Astrocyte (in vitro differentiated cells and primary cell): ENCODE measurements at regions not wholly inside any gene's neighbourhood (a gene's known extent, or its start where the extent isn't known, plus 50 kb on each side); places are given as distances from the start of the nearest gene placed in this dataset.

Source experiments
- DNase-seq: peaks from one replicate; pipeline ENCODE4 v3.0.0-alpha.2; 2010; ENCODE audit warnings: low read depth
- FAIRE-seq: peaks from 2 replicates; lab custom pipeline; 2011; peaks lifted over from hg19 to GRCh38; lab: Jason Lieb, UNC
- H2AFZ ChIP-seq: 2 replicates; pipeline ENCODE4 v1.6.0; 2012; ENCODE audit warnings: low read depth, low read length, inconsistent platforms
- H3K27ac ChIP-seq: 2 replicates; pipeline ENCODE4 v1.5.1; 2011; ENCODE audit warnings: low read depth, low read length, inconsistent platforms
- H3K27me3 ChIP-seq: 2 replicates; pipeline ENCODE4 v1.6.0; 2011; ENCODE audit warnings: low read length, inconsistent platforms; ENCODE audit not compliant: insufficient read depth
- H3K36me3 ChIP-seq: 2 replicates; pipeline ENCODE4 v1.5.1; 2011; ENCODE audit warnings: low read length, inconsistent platforms; ENCODE audit not compliant: insufficient read depth
- H3K4me1 ChIP-seq: 2 replicates; pipeline ENCODE4 v1.5.1; 2011; ENCODE audit warnings: low read length, inconsistent platforms; ENCODE audit not compliant: insufficient read depth
- H3K4me2 ChIP-seq: 2 replicates; pipeline ENCODE4 v1.6.0; 2012; ENCODE audit warnings: low read length, inconsistent platforms
- H3K4me3 ChIP-seq: 2 replicates; pipeline ENCODE4 v1.5.1; 2011; ENCODE audit warnings: low read depth, mild to moderate bottlenecking, low read length, inconsistent platforms; ENCODE audit not compliant: insufficient read depth
- H3K79me2 ChIP-seq: 2 replicates; pipeline ENCODE4 v1.6.0; 2012; ENCODE audit warnings: mild to moderate bottlenecking, low read length, inconsistent platforms; ENCODE audit not compliant: insufficient read depth
- H3K9ac ChIP-seq: 2 replicates; pipeline ENCODE4 v1.6.0; 2012; ENCODE audit warnings: mild to moderate bottlenecking, low read length, inconsistent platforms
- H3K9me3 ChIP-seq: 2 replicates; pipeline ENCODE4 v1.5.1; 2012; ENCODE audit warnings: low read depth, mild to moderate bottlenecking, low read length, inconsistent platforms; ENCODE audit not compliant: insufficient read depth
- H4K20me1 ChIP-seq: 2 replicates; pipeline ENCODE4 v1.6.0; 2012; ENCODE audit warnings: low read length, inconsistent platforms; ENCODE audit not compliant: insufficient read depth
- H3K27ac Mint-ChIP-seq: one replicate; pipeline ENCODE4 v1.8.0; 2021; ENCODE audit warnings: mild to moderate bottlenecking, mixed read lengths; ENCODE audit not compliant: unreplicated experiment
- H3K27me3 Mint-ChIP-seq: one replicate; pipeline ENCODE4 v1.8.0; 2021; ENCODE audit warnings: low read depth, mixed read lengths; ENCODE audit not compliant: unreplicated experiment
- H3K36me3 Mint-ChIP-seq: one replicate; pipeline ENCODE4 v1.8.0; 2021; ENCODE audit warnings: low read depth, mixed read lengths; ENCODE audit not compliant: unreplicated experiment
- H3K4me1 Mint-ChIP-seq: one replicate; pipeline ENCODE4 v1.8.0; 2021; ENCODE audit warnings: low read depth, mixed read lengths; ENCODE audit not compliant: unreplicated experiment
- H3K4me3 Mint-ChIP-seq: one replicate; pipeline ENCODE4 v1.8.0; 2021; ENCODE audit warnings: mild to moderate bottlenecking, moderate library complexity, mixed read lengths; ENCODE audit not compliant: unreplicated experiment
- H3K9me3 Mint-ChIP-seq: one replicate; pipeline ENCODE4 v1.8.0; 2021; ENCODE audit warnings: mild to moderate bottlenecking, mixed read lengths; ENCODE audit not compliant: unreplicated experiment
- EZH2 ChIP-seq: IDR thresholded peaks from 2 replicates; pipeline ENCODE4 v1.6.1; 2012; ENCODE audit warnings: mild to moderate bottlenecking, low read length, inconsistent platforms; ENCODE audit not compliant: insufficient read depth
- TF ChIP-seq, protein P1 (sequence below): IDR thresholded peaks from 2 replicates; pipeline ENCODE4 v1.5.1; 2011; ENCODE audit warnings: low read depth, mild to moderate bottlenecking, inconsistent platforms, low read length, moderate library complexity; ENCODE audit not compliant: insufficient read depth

DNA sequence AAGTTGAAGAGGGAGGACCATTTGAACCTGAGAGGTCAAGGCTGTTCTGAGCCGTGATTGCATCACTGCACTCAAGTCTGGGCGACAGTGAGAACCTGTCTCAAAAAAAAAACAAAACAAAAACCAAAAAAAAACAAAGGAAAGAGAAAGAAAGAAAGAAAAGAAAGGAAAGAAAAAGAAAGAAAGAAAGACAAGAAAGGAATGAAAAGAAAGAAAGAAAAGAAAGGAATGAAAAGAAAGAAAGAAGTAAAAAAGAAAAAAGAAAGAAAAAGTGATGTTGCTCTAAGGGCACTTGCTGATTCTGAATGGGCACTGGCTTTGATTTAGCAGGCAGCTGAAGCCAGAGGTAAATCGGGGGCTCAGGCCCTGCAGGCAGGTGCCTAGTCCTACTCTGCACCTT lies 161.0 kb downstream of the MCHR2 start:
- H3K4me2 ChIP-seq = no peak overlapping the region
- no peak overlapping the region for H3K27ac ChIP-seq
- Mint-ChIP-seq H3K27me3 (no peaks in the 10 kb centered on the region), H3K36me3 (no peaks in the 10 kb centered on the region), H3K4me3 (no peak overlapping the region), H3K4me1 (no peaks in the 10 kb centered on the region), H3K27ac (no peak overlapping the region), H3K9me3 (no peaks in the 10 kb centered on the region)
- no peaks in the 10 kb centered on the region for H3K79me2 ChIP-seq
- no peaks in the 10 kb centered on the region for H3K36me3 ChIP-seq
- H2AFZ ChIP-seq = no peak overlapping the region
- no peaks in the 10 kb centered on the region for H4K20me1 ChIP-seq
- FAIRE-seq (no peak), DNase-seq (no peak)
- H3K9ac ChIP-seq = no peak overlapping the region
- no peaks in the 10 kb centered on the region for H3K9me3 ChIP-seq
- no peaks in the 10 kb centered on the region for H3K27me3 ChIP-seq
- H3K4me3 ChIP-seq = no peak overlapping the region
- TF ChIP-seq, protein P1, sequence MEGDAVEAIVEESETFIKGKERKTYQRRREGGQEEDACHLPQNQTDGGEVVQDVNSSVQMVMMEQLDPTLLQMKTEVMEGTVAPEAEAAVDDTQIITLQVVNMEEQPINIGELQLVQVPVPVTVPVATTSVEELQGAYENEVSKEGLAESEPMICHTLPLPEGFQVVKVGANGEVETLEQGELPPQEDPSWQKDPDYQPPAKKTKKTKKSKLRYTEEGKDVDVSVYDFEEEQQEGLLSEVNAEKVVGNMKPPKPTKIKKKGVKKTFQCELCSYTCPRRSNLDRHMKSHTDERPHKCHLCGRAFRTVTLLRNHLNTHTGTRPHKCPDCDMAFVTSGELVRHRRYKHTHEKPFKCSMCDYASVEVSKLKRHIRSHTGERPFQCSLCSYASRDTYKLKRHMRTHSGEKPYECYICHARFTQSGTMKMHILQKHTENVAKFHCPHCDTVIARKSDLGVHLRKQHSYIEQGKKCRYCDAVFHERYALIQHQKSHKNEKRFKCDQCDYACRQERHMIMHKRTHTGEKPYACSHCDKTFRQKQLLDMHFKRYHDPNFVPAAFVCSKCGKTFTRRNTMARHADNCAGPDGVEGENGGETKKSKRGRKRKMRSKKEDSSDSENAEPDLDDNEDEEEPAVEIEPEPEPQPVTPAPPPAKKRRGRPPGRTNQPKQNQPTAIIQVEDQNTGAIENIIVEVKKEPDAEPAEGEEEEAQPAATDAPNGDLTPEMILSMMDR = no peak
- TF ChIP-seq EZH2 = no peak
- H3K4me1 ChIP-seq = no peaks in the 10 kb centered on the region

DNA sequence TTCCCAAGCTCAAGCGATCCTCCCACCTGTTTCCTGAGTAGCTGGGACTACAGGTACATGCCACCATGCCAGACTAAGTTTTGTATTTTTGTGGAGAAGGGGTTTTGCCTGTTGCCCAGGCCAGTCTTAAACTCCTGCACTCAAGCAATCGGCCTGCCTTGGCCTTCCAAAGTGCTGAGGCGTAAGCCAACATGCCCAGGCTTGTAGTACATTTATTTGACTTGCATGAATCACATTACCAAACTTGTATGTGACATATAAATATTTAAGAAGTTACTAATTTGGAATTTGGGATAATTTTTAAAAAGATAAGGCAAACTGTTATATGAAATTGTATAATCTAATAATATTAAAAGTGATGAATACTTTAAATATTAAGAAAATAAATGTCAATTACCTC lies 157.6 kb downstream of the MCHR2 start:
- Mint-ChIP-seq H3K27ac (no peak overlapping the region), H3K36me3 (no peaks in the 10 kb centered on the region), H3K4me1 (no peaks in the 10 kb centered on the region), H3K27me3 (peaks cover 2% of the 10 kb centered on the region), H3K9me3 (no peaks in the 10 kb centered on the region), H3K4me3 (no peak overlapping the region)
- H3K4me3 ChIP-seq = no peak overlapping the region
- H3K27ac ChIP-seq = no peak overlapping the region
- no peak overlapping the region for H3K4me2 ChIP-seq
- H3K79me2 ChIP-seq = no peaks in the 10 kb centered on the region
- no peaks in the 10 kb centered on the region for H3K36me3 ChIP-seq
- no peak for TF ChIP-seq EZH2
- TF ChIP-seq, protein P1 = no peak
- H4K20me1 ChIP-seq = no peaks in the 10 kb centered on the region
- H3K27me3 ChIP-seq = no peaks in the 10 kb centered on the region
- no peak for FAIRE-seq
- H3K9ac ChIP-seq = no peak overlapping the region
- H3K9me3 ChIP-seq = no peaks in the 10 kb centered on the region
- H2AFZ ChIP-seq = no peak overlapping the region
- H3K4me1 ChIP-seq = no peaks in the 10 kb centered on the region
- DNase-seq = no peak

DNA sequence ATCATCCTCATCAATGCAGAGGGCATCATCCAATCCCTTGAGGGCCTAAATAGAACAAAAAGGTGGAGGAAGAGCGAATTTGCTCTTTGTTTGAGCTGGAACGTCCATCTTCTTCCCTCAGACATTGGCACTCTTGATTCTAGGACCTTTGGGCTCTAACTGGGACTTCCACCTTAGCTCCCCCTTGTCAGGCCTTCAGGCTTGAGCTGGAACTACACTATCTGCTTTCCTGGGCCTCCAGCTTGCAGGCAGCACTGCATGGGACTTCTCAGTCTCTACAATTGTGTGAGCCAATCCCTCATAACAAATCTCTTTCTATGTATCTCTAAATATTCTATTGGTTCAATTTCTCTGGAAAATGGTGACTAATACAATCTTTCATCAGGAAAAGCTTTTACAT lies 155.4 kb downstream of the MCHR2 start:
- DNase-seq (no peak), FAIRE-seq (no peak)
- H3K4me1 ChIP-seq = no peaks in the 10 kb centered on the region
- H3K27ac ChIP-seq = no peak overlapping the region
- no peak overlapping the region for H2AFZ ChIP-seq
- no peaks in the 10 kb centered on the region for H3K36me3 ChIP-seq
- Mint-ChIP-seq H3K27me3 (peaks cover 2% of the 10 kb centered on the region), H3K27ac (no peak overlapping the region), H3K4me3 (no peak overlapping the region), H3K36me3 (no peaks in the 10 kb centered on the region), H3K4me1 (no peaks in the 10 kb centered on the region), H3K9me3 (no peaks in the 10 kb centered on the region)
- no peak overlapping the region for H3K4me2 ChIP-seq
- H3K27me3 ChIP-seq = peaks cover 3% of the 10 kb centered on the region
- H3K9ac ChIP-seq = no peak overlapping the region
- no peak overlapping the region for H3K4me3 ChIP-seq
- H3K79me2 ChIP-seq = no peaks in the 10 kb centered on the region
- no peaks in the 10 kb centered on the region for H4K20me1 ChIP-seq
- TF ChIP-seq, protein P1 = no peak
- TF ChIP-seq EZH2 = no peak
- no peaks in the 10 kb centered on the region for H3K9me3 ChIP-seq
